Myocyte (in vitro differentiated cells): ENCODE measurements at regions not wholly inside any gene's neighbourhood (a gene's known extent, or its start where the extent isn't known, plus 50 kb on each side); places are given as distances from the start of the nearest gene placed in this dataset.
A peak's percentile ranks its signal among the peaks of the same experiment; 100 is the strongest.
"Not testable (repeated sequence)": the region's sequence is repeated elsewhere in the genome, so short reads cannot be mapped to it uniquely, and the experiment has no call there.

Source experiments
- DNase-seq: peaks from one replicate; pipeline ENCODE4 v3.0.0-alpha.2; 2012; ENCODE audit warnings: low read depth

DNA sequence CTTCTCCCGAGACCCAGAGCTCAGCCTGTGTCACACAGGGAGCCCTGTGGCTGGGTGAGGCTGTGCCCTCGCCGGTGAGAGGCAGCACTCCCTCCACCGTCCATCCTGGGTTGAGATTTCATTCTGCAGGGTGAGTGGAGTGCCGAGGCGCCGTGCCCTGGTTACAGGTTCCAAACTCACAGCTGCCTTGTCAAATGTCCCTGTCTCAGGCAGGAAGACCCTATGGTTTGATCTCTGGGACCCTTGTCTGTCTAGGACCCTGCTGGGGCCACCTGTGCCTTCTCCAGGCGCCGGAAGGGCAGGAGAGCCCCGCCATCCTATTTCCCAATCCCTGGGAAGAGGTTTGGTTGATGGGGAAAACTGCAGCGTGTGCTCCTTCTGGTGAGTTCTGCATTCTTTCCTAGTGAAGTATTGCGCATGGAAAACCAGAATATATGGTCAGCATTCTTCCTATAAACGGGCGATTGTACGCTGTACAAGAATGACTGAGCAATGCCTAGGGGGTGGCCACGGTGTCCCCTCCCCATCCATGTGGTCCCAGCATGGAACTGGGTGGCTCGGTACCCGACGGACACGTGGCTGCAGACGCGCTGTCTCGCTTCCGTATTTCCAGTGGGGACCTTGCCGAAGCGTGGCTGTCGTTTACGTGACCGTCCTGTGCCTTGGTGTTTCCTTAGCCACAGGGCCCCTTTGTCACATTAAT, 95.9 kb upstream of the COL5A1 start:
- no peak for DNase-seq

DNA sequence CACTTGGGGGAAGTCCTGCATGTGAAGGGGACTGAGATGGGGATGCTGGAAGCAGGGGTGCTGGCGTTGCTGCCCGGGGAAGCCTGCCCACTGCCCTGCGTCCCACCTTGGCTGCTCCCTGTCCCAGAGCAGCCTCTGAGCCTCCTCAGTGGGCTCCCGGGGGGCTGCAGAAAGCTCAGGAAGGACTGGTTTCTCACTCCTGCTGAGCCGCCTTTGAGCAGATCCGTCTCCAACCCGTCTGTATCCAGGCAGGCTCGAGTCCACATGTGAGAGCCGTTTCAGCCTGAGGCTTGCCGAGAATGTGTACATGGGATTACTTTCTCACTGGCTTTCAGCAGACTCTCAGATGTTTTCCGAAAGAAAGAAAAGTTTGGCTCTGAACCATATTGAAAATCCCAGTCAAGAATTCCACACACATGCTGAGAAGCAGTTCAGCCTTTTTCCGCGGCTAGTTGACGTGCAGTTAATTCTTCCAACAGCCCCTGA, 95.3 kb upstream of the COL5A1 start:
- DNase-seq: no peak

- no peak for DNase-seq
Measured at GRCh38 chr9:134546746-134547145, 94.9 kb upstream of the COL5A1 start.

DNA sequence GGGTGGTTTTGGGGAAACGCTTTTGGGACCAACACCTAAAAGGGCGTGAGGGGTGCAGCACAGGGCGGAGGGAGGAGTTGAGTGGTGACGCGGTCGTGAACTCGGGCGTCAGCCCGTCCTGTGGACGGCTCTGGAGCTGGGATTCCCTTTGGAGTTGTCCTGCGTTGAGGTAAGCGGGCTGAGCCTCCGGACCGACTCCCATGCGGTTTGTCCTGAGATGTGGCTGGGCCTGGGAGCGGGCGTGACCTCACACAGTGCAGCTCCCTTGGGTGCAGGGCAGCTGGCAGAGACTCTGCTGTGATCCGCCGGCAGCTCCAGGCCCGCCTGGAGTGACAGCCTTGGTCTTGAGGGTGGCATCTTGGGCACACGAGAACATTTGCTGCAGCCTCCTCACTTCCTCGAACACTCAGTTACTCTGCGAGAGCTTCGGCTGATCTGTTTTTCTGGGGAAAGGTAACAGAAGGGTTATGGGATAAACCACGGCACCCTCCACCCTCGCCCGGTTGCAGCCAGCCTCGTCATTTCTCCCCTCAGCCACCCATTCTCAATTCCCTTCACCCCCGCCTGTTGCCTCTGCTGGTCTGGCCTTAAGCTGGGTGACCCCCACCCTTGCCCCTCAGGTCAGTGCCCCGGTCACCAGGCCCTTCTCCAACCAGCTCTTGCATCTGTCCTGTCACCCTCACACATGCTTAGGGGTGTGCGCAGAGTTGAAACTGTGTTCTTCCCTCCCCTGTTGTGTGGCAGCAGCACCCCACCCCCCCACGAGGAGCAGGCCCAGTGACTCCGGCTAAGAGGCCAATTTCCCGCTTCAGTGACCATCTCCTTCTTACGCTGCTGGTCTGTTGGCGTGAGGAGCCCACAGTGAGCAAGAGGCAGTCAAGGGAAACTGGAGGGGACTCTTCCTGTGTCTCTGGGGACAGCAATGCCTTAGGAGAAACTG, 94.2 kb upstream of the COL5A1 start:
- DNase-seq: no peak

DNA sequence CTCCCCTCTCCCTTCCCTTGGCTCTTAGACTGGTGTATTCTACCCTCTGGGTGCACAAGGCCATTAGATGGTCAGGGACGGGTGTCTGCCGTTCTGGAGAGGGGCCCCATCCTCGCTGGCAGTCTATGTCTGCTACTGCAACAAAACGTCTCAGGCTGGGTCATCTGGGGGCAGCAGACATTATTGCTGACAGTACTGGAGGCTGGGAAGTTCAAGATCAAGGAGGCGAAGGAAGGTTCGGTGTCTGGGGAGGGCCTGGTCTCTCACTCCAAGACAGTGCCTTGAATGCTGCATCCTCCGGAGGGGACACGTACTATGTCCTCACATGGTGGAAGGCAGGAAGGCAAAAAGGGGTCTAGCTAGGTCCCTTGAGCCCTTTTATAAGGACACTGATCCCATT, 93.4 kb upstream of the COL5A1 start:
- DNase-seq: no peak

DNA sequence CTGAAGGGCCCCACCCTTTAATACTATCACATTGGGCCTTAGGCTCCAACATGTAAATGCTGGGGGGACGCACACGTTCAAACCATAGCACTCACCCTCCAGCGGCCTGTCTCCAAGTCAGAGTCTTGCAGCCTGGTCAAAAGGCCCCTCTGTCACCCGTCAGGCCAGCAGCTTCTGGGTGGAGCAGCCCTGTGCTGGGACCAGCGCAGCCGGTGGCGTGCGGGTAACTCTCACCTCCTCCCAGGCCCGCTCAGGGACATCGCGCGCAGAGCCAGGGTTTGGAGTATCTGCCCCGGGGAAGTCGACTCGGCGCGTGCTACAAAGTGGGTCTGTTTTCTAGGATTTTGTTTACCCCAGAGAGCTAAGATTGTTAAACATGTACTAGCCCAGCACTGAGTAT, 93.0 kb upstream of the COL5A1 start:
- DNase-seq: no peak

GRCh38 chr9:134549336-134549735, 92.3 kb upstream of the COL5A1 start:
- no peak for DNase-seq

DNA sequence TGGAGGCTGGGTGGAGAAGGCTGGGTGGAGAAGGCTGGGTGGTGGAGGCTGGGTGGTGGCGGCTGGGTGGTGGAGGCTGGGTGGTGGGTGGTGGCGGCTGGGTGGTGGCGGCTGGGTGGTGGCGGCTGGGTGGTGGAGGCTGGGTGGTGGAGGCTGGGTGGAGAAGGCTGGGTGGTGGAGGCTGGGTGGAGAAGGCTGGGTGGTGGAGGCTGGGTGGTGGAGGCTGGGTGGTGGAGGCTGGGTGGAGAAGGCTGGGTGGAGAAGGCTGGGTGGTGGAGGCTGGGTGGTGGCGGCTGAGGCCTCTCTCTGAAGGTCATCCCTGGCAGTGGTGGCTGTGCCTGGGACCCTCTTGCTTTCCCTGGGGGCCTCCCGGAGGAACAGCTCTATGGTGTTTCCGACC, 91.5 kb upstream of the COL5A1 start:
- not testable (repeated sequence) for DNase-seq

DNA sequence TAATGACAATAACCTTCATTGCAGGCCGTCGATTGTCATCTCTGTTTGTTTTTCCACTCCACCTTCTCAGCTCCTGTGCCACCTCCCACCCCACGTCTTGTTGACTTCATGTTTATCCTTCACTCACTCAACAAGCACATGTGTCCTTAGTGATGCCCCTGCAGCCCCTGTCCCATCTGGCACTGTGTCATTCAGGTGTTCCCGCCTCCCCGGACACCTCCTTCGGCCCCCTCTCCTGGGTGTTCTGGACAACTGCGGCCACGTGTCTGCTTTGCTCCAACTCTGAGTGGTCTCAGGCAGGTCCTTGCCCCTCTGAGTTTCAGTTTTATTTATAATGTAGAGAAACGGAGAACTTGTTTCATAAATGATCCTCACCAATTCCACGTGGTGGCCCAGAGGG, 91.0 kb upstream of the COL5A1 start:
- DNase-seq: no peak

DNA sequence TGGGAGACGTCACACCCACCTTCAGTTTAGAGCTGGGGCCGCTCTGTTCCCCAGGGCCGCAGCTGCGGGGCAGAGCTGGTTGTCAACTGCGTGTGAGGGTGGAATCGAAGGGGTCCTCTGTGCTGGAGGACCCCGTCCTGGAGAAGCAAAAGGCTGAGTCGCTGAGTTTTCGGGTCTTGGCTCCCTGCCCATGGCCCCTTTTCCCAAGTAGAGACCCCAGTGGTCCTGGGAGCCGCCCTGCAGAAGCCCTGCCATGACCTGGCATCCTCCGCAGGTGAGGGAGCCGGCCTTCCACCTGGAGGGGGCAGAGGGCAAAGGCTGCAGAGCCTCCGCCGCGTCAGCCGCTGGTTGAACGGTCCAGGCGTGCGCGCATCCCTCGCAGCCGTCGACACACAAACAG, 90.4 kb upstream of the COL5A1 start:
- DNase-seq: no peak

- DNase-seq: peak; percentile 95
Measured at GRCh38 chr9:134551644-134552348, 89.8 kb upstream of the COL5A1 start.

DNA sequence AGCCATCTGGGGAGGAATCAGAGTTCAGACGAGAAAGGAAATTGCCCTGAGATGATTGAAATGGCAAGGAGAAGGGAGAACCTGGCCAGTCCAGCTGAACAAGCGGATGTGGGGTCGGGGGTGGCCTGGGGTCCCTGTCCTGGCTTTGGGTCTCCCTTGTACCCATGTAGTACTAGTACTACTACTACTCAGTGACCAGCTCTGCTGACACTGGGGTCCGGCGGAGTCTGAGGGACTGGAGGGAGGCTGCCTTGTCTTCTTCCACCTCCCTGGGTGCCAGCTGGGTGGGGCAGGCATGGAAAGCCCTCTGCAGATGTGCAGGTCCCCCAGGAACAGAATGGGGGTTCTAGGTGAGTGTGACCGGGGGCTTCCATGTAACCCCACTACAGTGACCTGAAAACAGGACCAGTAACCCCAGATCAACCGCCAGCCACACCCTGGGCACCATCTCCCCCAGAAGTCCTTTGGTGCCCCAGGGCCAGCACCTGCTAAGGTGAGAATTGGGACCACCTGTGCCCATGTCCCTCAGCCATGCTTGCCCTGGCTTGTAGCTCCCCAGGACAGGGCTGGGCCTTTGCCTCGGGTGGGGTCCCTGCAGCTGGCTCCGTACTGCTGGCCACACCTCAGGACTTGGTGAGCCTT, 89.1 kb upstream of the COL5A1 start:
- DNase-seq: no peak

GRCh38 chr9:134553061-134553891, 88.3 kb upstream of the COL5A1 start:
- peak; percentile 65 for DNase-seq

GRCh38 chr9:134553996-134554372, 87.6 kb upstream of the COL5A1 start:
- no peak for DNase-seq

GRCh38 chr9:134554373-134555093, 87.1 kb upstream of the COL5A1 start:
- no peak for DNase-seq

- DNase-seq: peak; percentile 88
Measured at GRCh38 chr9:134555094-134555650, 86.4 kb upstream of the COL5A1 start.

DNA sequence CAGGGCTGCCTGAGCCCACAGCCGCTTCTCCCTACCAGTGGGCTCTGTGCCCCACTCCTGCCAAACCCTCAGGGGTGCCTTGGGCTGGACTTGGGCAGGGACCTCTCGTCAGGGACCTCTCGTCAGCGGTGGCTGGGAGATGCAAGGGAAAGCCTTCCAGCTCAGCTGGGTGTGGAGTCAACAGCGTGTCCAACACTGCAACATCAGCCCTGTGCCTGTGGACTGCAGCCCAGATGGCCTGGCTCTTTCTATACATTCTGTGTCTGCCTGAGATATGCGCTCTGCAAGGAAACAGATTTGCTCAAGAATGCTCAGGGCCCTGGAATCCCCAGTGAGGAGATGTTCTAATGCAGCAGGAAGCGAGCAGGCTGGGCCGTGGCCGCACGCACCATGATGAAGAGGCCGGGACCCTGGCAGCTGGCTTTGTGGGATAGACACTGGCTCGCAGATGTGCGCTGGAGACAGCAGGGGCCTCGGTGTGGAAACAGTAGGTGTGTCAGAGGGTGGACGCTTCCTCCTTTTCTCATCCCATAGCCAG, 85.0 kb upstream of the COL5A1 start:
- no peak for DNase-seq

DNA sequence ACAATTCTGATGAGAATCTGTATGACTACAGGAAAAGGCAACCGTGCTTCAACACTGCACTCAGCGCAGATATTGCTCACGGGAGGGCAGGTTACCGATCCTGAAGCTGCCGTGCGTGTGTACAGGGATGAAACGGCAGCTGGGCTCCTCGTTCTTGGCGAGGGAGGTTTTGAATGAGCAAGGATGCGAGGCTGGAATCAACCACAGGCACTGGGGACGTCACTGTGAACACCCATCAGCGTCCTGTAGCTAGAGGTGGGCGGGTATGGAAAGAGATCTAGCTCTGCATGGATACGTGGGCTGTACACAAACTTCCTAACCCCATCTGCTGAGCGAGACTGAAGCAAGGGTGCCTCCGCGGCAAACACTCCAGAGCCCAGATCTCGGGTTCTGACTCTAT, 84.3 kb upstream of the COL5A1 start:
- no peak for DNase-seq
